HEK293T (cell line): ENCODE measurements at regions not wholly inside any gene's neighbourhood (a gene's known extent, or its start where the extent isn't known, plus 50 kb on each side); places are given as distances from the start of the nearest gene placed in this dataset.

ENCODE experiments used
- CTCF ChIA-PET: fragments of 350-600 bp; formaldehyde crosslinking; extraction: SDS; loops from one replicate; lab custom pipeline; 2021; ENCODE audit warnings: antibody characterized with exemption, inconsistent platforms; lab: Yijun Ruan, JAX
- POLR2A ChIA-PET: fragments of 350-600 bp; formaldehyde crosslinking; extraction: SDS; loops from one replicate; lab custom pipeline; 2020; ENCODE audit warnings: antibody characterized with exemption, inconsistent platforms; lab: Yijun Ruan, JAX
- DNase-seq: peaks from one replicate; pipeline ENCODE4 v3.0.0; 2012; ENCODE audit warnings: mixed read lengths; ENCODE audit errors: extremely low spot score
- ARNT ChIP-seq: fragments of 450-650 bp; IDR thresholded peaks from 2 replicates; pipeline ENCODE4 v1.6.1; 2017; ENCODE audit warnings: mild to moderate bottlenecking
- BHLHE40 ChIP-seq: fragments of 450-650 bp; IDR thresholded peaks from 2 replicates; pipeline ENCODE4 v1.6.1; 2016; ENCODE audit warnings: mild to moderate bottlenecking, moderate library complexity, borderline replicate concordance
- CTBP1 ChIP-seq: fragments of 450-650 bp; IDR thresholded peaks from 2 replicates; pipeline ENCODE4 v1.6.1; 2016; ENCODE audit warnings: borderline replicate concordance
- ELF4 ChIP-seq: fragments of 450-650 bp; IDR thresholded peaks from 2 replicates; pipeline ENCODE4 v1.6.1; 2017; ENCODE audit warnings: antibody characterized with exemption
- FOXA1 ChIP-seq: fragments of 450-650 bp; IDR thresholded peaks from 2 replicates; pipeline ENCODE4 v1.6.1; 2016; ENCODE audit warnings: mild to moderate bottlenecking
- FOXK2 ChIP-seq: fragments of 450-650 bp; IDR thresholded peaks from 2 replicates; pipeline ENCODE4 v1.6.1; 2016; ENCODE audit warnings: mild to moderate bottlenecking
- FOXM1 ChIP-seq: fragments of 450-650 bp; IDR thresholded peaks from 2 replicates; pipeline ENCODE4 v1.6.1; 2017; ENCODE audit warnings: mild to moderate bottlenecking, borderline replicate concordance
- HDGF ChIP-seq: fragments of 450-650 bp; IDR thresholded peaks from 2 replicates; pipeline ENCODE4 v1.6.1; 2017; ENCODE audit warnings: antibody characterized with exemption, borderline replicate concordance
- L3MBTL2 ChIP-seq: fragments of 450-650 bp; conservative IDR thresholded peaks from 2 replicates; pipeline ENCODE4 v1.6.1; 2016; ENCODE audit warnings: mild to moderate bottlenecking
- LEF1 ChIP-seq: fragments of 450-650 bp; IDR thresholded peaks from 2 replicates; pipeline ENCODE4 v1.6.1; 2017; ENCODE audit warnings: mild to moderate bottlenecking, borderline replicate concordance
- NFRKB ChIP-seq: fragments of 450-650 bp; IDR thresholded peaks from 2 replicates; pipeline ENCODE4 v1.6.1; 2016; ENCODE audit warnings: mild to moderate bottlenecking, moderate library complexity
- SP1 ChIP-seq: fragments of 450-650 bp; IDR thresholded peaks from 2 replicates; pipeline ENCODE4 v1.6.1; 2017
- SUZ12 ChIP-seq: fragments of 450-650 bp; IDR thresholded peaks from 2 replicates; pipeline ENCODE4 v1.6.1; 2016; ENCODE audit warnings: mild to moderate bottlenecking
- TARDBP ChIP-seq: fragments of 450-650 bp; IDR thresholded peaks from 2 replicates; pipeline ENCODE4 v1.6.1; 2016
- ZNF384 ChIP-seq: fragments of 450-650 bp; IDR thresholded peaks from 2 replicates; pipeline ENCODE4 v1.6.1; 2016
- TF ChIP-seq, protein P1 (sequence below): fragments of 450-650 bp; IDR thresholded peaks from 2 replicates; pipeline ENCODE4 v1.6.1; 2016

DNA sequence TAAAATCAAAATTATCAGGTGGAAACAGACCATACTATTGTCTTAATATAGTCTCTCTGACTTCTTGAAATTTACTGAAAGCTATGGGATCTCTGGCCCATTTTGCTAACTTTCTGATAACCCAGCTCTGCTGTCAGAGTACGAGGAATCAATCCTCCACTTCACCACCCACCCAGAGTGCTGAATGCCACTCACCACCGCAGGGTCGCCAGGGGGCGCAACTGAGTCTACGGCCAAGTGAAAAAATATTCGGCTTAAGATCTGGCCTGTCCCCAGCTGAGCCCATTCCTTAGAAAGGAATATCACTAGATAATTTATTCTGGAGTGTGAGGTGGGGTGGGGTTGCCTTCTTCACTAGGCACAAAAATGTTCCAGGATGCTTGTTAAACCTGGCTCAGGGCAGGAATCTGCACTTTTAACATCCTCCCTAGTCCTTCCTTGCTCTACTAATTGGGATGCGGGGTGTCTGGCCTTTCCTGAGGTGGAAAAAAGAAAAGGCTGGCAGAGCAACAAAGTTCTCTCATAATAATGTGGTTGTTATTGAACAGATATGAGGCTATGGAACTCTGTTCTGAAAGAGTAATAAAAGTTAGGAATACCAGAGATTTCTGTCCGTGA lies 520.6 kb downstream of the MFSD1 start:
- peak; percentile 76 for DNase-seq
- POLR2A ChIA-PET = no interaction called here
- CTCF ChIA-PET = interaction anchor here (0.9 to 1.4 kb wide), 3 partner anchors 8 to 31 kb away, joined by 3 to 7 read pairs (median 4); no protein-coding TSS in a partner anchor
- TF ChIP-seq ZNF384 (no peak), NFRKB (no peak), FOXM1 (no peak), TARDBP (no peak), L3MBTL2 (no peak), HDGF (no peak), CTBP1 (no peak), FOXA1 (no peak), BHLHE40 (no peak), ELF4 (no peak), SP1 (no peak), ARNT (no peak)
- TF ChIP-seq, protein P1, sequence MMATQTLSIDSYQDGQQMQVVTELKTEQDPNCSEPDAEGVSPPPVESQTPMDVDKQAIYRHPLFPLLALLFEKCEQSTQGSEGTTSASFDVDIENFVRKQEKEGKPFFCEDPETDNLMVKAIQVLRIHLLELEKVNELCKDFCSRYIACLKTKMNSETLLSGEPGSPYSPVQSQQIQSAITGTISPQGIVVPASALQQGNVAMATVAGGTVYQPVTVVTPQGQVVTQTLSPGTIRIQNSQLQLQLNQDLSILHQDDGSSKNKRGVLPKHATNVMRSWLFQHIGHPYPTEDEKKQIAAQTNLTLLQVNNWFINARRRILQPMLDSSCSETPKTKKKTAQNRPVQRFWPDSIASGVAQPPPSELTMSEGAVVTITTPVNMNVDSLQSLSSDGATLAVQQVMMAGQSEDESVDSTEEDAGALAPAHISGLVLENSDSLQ = no peak; the same call in 1 of the 2 replicates

DNA sequence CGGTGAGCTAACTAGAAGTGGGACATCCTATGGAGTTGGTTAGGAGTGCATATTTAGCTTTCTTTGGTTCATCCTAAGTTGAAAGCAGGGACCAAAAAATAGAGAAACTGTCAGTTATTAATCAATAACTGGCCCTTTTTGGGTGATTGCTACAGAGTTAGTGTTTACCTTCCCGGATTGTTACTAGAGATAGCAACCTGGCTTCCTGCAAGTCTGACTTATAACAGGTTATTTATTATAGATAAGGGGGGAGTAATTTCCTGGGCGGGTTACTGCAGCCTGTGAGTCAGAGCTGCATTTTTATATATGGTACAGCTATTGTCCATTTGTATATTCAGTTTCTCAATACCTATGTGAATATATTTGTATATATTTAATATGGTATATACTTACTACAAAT lies 522.0 kb downstream of the MFSD1 start:
- ChIA-PET POLR2A (no interaction called here), CTCF (no interaction called here)
- TF ChIP-seq ARNT = no peak
- TF ChIP-seq CTBP1 = no peak
- no peak for TF ChIP-seq SP1

DNA sequence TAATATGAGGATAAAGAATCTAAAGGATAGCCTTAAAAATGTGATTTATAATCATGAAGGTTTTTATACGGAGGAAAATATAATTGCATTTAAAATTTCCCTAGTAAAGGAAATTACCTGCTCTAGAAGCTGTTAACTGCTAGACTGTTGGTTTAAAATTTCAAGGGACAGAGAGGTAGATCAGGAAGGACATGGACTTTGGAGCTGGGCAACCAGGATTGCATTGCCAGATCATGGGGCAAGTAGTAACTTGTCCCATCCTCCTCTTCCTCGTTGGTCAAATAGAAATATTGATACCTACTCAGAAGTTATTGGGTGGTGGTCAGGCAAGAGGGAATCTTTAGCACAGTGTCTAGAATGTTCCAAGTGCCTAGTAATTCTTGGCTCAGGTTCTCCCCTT lies 525.1 kb downstream of the MFSD1 start:
- CTCF ChIA-PET = no interaction called here
- TF ChIP-seq HDGF = no peak
- no peak for TF ChIP-seq SUZ12
- TF ChIP-seq L3MBTL2 = no peak
- TF ChIP-seq FOXA1 = no peak
- no peak for TF ChIP-seq FOXK2
- TF ChIP-seq FOXM1 = no peak
- no peak for TF ChIP-seq ZNF384
- TF ChIP-seq, protein P1 = no peak
- no peak for TF ChIP-seq TARDBP
- no peak for TF ChIP-seq SP1
- no peak for TF ChIP-seq BHLHE40
- no peak for TF ChIP-seq ELF4
- TF ChIP-seq ARNT = no peak
- TF ChIP-seq CTBP1 = no peak
- TF ChIP-seq NFRKB = no peak
- TF ChIP-seq LEF1 = no peak
- POLR2A ChIA-PET = no interaction called here
- DNase-seq = no peak

More for the DNA sequence above, 522.0 kb downstream of the MFSD1 start:
- DNase-seq = no peak

DNA sequence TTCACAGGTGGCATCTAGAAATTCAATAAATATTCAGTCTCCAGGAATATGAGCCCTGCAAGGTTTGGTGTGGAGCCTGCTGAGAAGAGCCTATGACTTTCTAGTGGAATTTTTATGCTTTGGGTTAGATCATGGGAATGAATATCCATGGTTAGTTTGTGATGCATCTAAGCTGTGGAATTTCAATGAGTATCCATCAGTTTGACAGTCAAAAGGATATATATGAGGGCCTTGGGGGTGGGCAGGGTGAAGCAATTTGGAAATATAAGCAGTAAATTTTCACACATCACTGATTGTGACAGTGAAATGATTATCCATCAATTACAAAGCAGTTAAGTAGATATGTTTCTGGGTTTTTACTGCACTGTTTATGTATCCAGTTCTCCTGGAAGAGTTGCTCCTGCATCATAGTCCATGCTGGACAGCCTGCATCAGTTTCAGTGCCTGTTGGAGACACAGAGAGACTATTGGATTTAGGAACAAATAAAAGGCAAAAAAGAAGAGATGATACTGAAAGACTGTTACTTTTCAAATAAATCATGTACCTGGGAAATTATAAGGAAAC lies 530.8 kb downstream of the MFSD1 start:
- DNase-seq = no peak
- TF ChIP-seq TARDBP = no peak
- no peak for TF ChIP-seq FOXA1
- no peak for TF ChIP-seq SP1
- TF ChIP-seq FOXM1 = no peak
- no peak for TF ChIP-seq ARNT
- TF ChIP-seq HDGF = no peak
- no peak for TF ChIP-seq ZNF384
- ChIA-PET POLR2A (no interaction called here), CTCF (no interaction called here)

DNA sequence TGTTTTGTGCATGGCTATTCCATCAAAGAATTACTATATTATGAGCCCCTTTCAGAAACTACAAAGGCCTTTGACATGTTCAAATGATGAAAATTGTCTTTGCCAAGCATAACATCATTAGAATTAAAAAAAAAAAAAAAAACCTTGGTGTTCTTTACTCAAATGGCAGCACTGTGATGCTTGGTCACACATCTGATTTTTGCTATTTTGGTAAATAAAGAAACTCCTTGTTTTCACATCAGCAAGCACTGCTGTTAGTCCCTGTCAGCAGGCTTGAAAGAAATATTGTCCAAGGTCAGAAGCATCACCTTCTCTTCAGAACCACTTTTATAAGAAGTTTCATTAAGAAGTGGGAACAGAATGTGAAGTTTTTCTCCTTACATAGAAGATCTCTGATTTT lies 537.3 kb downstream of the MFSD1 start:
- POLR2A ChIA-PET = no interaction called here
- DNase-seq = no peak
- no peak for TF ChIP-seq FOXK2
- no peak for TF ChIP-seq SP1
- no peak for TF ChIP-seq CTBP1
- no peak for TF ChIP-seq ZNF384
- TF ChIP-seq L3MBTL2 = no peak
- no peak for TF ChIP-seq FOXM1
- TF ChIP-seq HDGF = no peak
- TF ChIP-seq ELF4 = no peak
- TF ChIP-seq, protein P1 = no peak
- no peak for TF ChIP-seq TARDBP
- TF ChIP-seq LEF1 = no peak
- TF ChIP-seq FOXA1 = no peak
- TF ChIP-seq BHLHE40 = no peak
- no peak for TF ChIP-seq NFRKB

DNA sequence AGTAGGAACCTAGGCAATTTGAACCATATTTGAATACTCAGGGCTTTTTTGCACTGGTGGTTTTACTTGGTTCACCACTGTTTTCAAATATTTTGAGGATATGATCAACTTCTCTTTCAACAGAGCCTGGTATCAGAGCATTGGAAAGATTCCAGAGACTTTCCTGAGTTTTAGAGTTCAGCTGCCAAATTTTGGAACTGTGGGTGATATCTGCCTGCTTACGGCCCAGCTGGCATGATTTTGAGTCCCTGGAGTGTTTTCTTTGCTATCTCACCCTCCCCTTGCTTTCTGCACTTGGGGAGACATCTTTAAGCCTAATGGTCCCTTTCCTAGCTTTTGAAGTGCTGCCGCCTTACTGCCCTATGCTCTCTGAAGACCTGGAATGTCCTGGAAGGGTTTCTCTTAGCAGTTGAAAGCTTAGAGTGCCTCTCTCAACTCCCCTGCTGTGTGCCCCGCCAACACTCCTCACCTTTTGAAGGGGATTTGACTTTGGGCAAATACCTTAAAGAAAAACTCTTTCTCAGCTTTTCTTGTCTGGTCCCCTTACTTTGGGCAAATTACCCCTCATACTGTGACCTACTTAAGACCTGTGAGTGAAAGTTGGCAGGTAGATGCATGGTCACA lies 539.1 kb downstream of the MFSD1 start:
- POLR2A ChIA-PET = no interaction called here
- TF ChIP-seq SUZ12 (no peak), FOXK2 (no peak), ELF4 (no peak)
- DNase-seq = no peak
- CTCF ChIA-PET = no interaction called here

More for the DNA sequence above, 537.3 kb downstream of the MFSD1 start:
- CTCF ChIA-PET = no interaction called here
